K562 (cell line): ENCODE measurements at regions not wholly inside any gene's neighbourhood (a gene's known extent, or its start where the extent isn't known, plus 50 kb on each side); places are given as distances from the start of the nearest gene placed in this dataset.

Experiments
- ATAC-seq: fragments of 200-7000 bp; cut with Tn5 transposase; 3 replicates; pipeline ENCODE4 v1.9.1; 2020; ENCODE audit warnings: moderate library complexity
- BruUV-seq: library from RNA; stranded (reverse); fragments of 400-500 nt; replicated peaks from 2 replicates; lab custom pipeline; 2021; lab: Mats Ljungman, UMichigan
- CTCF ChIA-PET: fragments of 300-600 bp; formaldehyde crosslinking; extraction: SDS; loops from one replicate; lab custom pipeline; 2021; ENCODE audit warnings: low intra/inter-chr PET ratio; lab: Yijun Ruan, JAX
- POLR2A ChIA-PET: fragments of 300-600, 350-650 bp; sonication (Branson Sonifier 250); formaldehyde crosslinking; extraction: SDS; loops from one replicate; lab custom pipeline; 2021; ENCODE audit warnings: antibody characterized with exemption, inconsistent platforms; lab: Yijun Ruan, JAX
- DNase-seq, 4 experiments: peaks; one replicate each; pipeline versions ENCODE4 v3.0.0 to v3.0.0-alpha.2; 2011 to 2018; ENCODE audit warnings: low spot score in 3 of 4, mixed read lengths in 3 of 4; ENCODE audit errors: extremely low read depth in 1 of 4
- FAIRE-seq: peaks from 2 replicates; lab custom pipeline; 2011; peaks lifted over from hg19 to GRCh38; lab: Jason Lieb, UNC
- H2AFZ ChIP-seq: 2 replicates; pipeline ENCODE4 v1.6.0; 2011; ENCODE audit warnings: low read depth, low read length, control low read depth, inconsistent platforms
- H3K27ac ChIP-seq: fragments of 200-600 bp; 3 replicates; pipeline ENCODE4 v1.8.0; 2011; ENCODE audit warnings: low read depth, mild to moderate bottlenecking, control low read depth, inconsistent platforms, low read length, moderate library complexity, mixed read lengths; ENCODE audit errors: extremely low read depth
- H3K27me3 ChIP-seq, 2 experiments: fragments of 300-600 bp in 1 of 2; 2 replicates in 1 of 2; 3 replicates in 1 of 2; pipeline versions ENCODE4 v1.6.0 to v1.8.0; 2011; ENCODE audit warnings: inconsistent platforms in 2 of 2, low read length in 2 of 2, mild to moderate bottlenecking in 1 of 2, mixed read lengths in 1 of 2, moderate library complexity in 1 of 2; ENCODE audit not compliant: control insufficient read depth in 2 of 2, insufficient read depth in 2 of 2
- H3K36me3 ChIP-seq: fragments of 300-600 bp; 3 replicates; pipeline ENCODE4 v1.8.0; 2011; ENCODE audit warnings: mild to moderate bottlenecking, low read length, inconsistent platforms; ENCODE audit not compliant: control insufficient read depth, insufficient read depth
- H3K4me1 ChIP-seq, 2 experiments: fragments of 200-600 bp in 1 of 2; replicated peaks in 1 of 2; 2 replicates in 1 of 2; 3 replicates in 1 of 2; pipeline versions ENCODE4 v1.5.1 to v1.8.0; 2011; ENCODE audit warnings: inconsistent platforms in 2 of 2, low read length in 2 of 2, mild to moderate bottlenecking in 1 of 2, mixed read lengths in 1 of 2, moderate library complexity in 1 of 2; ENCODE audit not compliant: control insufficient read depth in 2 of 2, insufficient read depth in 2 of 2
- H3K4me2 ChIP-seq: 2 replicates; pipeline ENCODE4 v1.6.1; 2011; ENCODE audit warnings: low read length, control low read depth, inconsistent platforms, mixed read lengths; ENCODE audit not compliant: insufficient read depth
- H3K4me3 ChIP-seq: fragments of 200-600 bp; sonication (generic), shearing (Covaris generic); 2 replicates; pipeline ENCODE4 v1.5.1; 2016; ENCODE audit warnings: control low read depth, inconsistent platforms
- H3K79me2 ChIP-seq: fragments of 200-600 bp; 3 replicates; pipeline ENCODE4 v1.8.0; 2011; ENCODE audit warnings: low read length, inconsistent platforms; ENCODE audit not compliant: control insufficient read depth, insufficient read depth
- H3K9ac ChIP-seq, 2 experiments: 2 replicates each; pipeline versions ENCODE4 v1.6.0 to v1.6.1; 2011; ENCODE audit warnings: low read depth in 2 of 2, low read length in 2 of 2, control low read depth in 1 of 2, inconsistent platforms in 1 of 2, mild to moderate bottlenecking in 1 of 2, mixed read lengths in 1 of 2; ENCODE audit not compliant: insufficient read depth in 1 of 2
- H3K9me1 ChIP-seq: one replicate; pipeline ENCODE4 v1.6.0; 2011; ENCODE audit warnings: inconsistent platforms, mild to moderate bottlenecking, low read length, moderate library complexity; ENCODE audit not compliant: control insufficient read depth, insufficient read depth
- H3K9me3 ChIP-seq: replicated peaks from 2 replicates; pipeline ENCODE4 v1.5.1; 2011; ENCODE audit warnings: low read depth, low read length, inconsistent platforms; ENCODE audit not compliant: control insufficient read depth, insufficient read depth
- H4K20me1 ChIP-seq: replicated peaks from 2 replicates; pipeline ENCODE4 v1.6.1; 2011; ENCODE audit warnings: low read length, inconsistent platforms, mixed read lengths; ENCODE audit not compliant: control insufficient read depth, insufficient read depth
- FOXJ2 ChIP-seq: fragments of 200-800 bp; sonication (Bioruptor generic); IDR thresholded peaks from 2 replicates; pipeline ENCODE4 v1.6.1; 2016; ENCODE audit warnings: missing genetic modification characterization, missing compliant biosample characterization
- ILK ChIP-seq: fragments of 450-650 bp; IDR thresholded peaks from 2 replicates; pipeline ENCODE4 v1.6.1; 2016; ENCODE audit warnings: missing genetic modification characterization, low read depth, mild to moderate bottlenecking, missing compliant biosample characterization, moderate library complexity, borderline replicate concordance
- LARP7 ChIP-seq: fragments of 450-650 bp; IDR thresholded peaks from 2 replicates; pipeline ENCODE4 v1.6.1; 2016
- MCM7 ChIP-seq, 2 experiments: fragments of 450-650 bp; IDR thresholded peaks; 2 replicates each; pipeline ENCODE4 v1.6.1; 2016 to 2018
- MEF2A ChIP-seq: IDR thresholded peaks from 2 replicates; pipeline ENCODE4 v1.6.1; 2011; ENCODE audit warnings: low read depth, mild to moderate bottlenecking, low read length, moderate library complexity; ENCODE audit not compliant: control insufficient read depth
- NFIX ChIP-seq: fragments of 250-450 bp; sonication (Bioruptor Pico); IDR thresholded peaks from 2 replicates; pipeline ENCODE4 v1.4.0; 2020; ENCODE audit warnings: low read depth, mild to moderate bottlenecking, moderate library complexity
- PML ChIP-seq: IDR thresholded peaks from 2 replicates; pipeline ENCODE4 v1.6.1; 2012; ENCODE audit warnings: low read length, inconsistent platforms
- SPI1 ChIP-seq: IDR thresholded peaks from 2 replicates; pipeline ENCODE4 v1.6.1; 2011; ENCODE audit warnings: low read depth, low read length, control low read depth, borderline replicate concordance
- USF1 ChIP-seq: sonication (generic); formaldehyde crosslinking; IDR thresholded peaks from 2 replicates; pipeline ENCODE4 v1.9.0; 2022; ENCODE audit warnings: mild to moderate bottlenecking, missing genetic modification reagents
- ZKSCAN3 ChIP-seq: fragments of 250-450 bp; sonication (Bioruptor Pico); IDR thresholded peaks from 2 replicates; pipeline ENCODE4 v1.4.0; 2020
- ZNF146 ChIP-seq: IDR thresholded peaks from one replicate; pipeline ENCODE4 v1.6.1; 2018; ENCODE audit warnings: missing compliant biosample characterization; ENCODE audit not compliant: unreplicated experiment
- ZNF407 ChIP-seq: fragments of 450-650 bp; IDR thresholded peaks from 2 replicates; pipeline ENCODE4 v1.6.1; 2016; ENCODE audit warnings: low read depth
- ZNF444 ChIP-seq: fragments of 250-450 bp; sonication (Bioruptor Pico); IDR thresholded peaks from 2 replicates; pipeline ENCODE4 v1.4.0; 2020; ENCODE audit warnings: mild to moderate bottlenecking, moderate library complexity
- WGBS: fragments of 100-300 bp; shearing (Covaris generic); methylation state at CpG from one replicate; pipeline ENCODE4 v1.1.6; 2016; ENCODE audit warnings: low coverage, mixed read lengths; ENCODE audit not compliant: insufficient coverage; ENCODE audit errors: missing lambda C conversion rate; 5-methylcytosine and 5-hydroxymethylcytosine counted together
- in situ Hi-C: fragments of 300-500 bp; cut with MboI; formaldehyde crosslinking; loops from 4 replicates; pipeline ENCODE4 v1.15.0; 2018; ENCODE audit warnings: inconsistent platforms, mixed read lengths
- intact Hi-C: fragments of 100-400 bp; cut with micrococcal nuclease; formaldehyde crosslinking; loops from 2 replicates; pipeline ENCODE4 v1.14.2; 2022

- TF ChIP-seq SPI1 (no peak), ZNF444 (CRISPR knock-in tag) (no peak), ZNF146 (no peak), MCM7 (IDR thresholded peaks at IDR 0.05) (no peak), ILK (tag) (no peak), MEF2A (no peak), LARP7 (no peak)
Measured at GRCh38 chr11:45093761-45094455, 52.5 kb upstream of the PRDM11 start (continued).

GRCh38 chr11:45094958-45095690 is 51.3 kb upstream of the PRDM11 start:
- no peaks in the 10 kb centered on the region for H3K9me3 ChIP-seq
- no peak overlapping the region for H3K9ac ChIP-seq
- 0% methylated on average over 10 of the region's 10 CpGs for WGBS
- H3K9me1 ChIP-seq = no peaks in the 10 kb centered on the region
- ATAC-seq = no peak
- intact Hi-C loops (no loop called here), in situ Hi-C loops (no loop called here)
- no peak overlapping the region for H3K4me2 ChIP-seq
- H4K20me1 ChIP-seq = peaks cover 20% of the 10 kb centered on the region
- H2AFZ ChIP-seq = no peak overlapping the region
- H3K79me2 ChIP-seq = no peaks in the 10 kb centered on the region
- H3K27me3 ChIP-seq = peaks cover 0 to 21% of the 10 kb centered on the region in 2 experiments; a peak in 2 of 5 replicates
- ChIA-PET CTCF (interaction anchor here (0.6 kb wide), 1 partner anchor 113 kb away, joined by 3 read pairs; no protein-coding TSS in a partner anchor), POLR2A (no interaction called here)
- no peak overlapping the region for H3K27ac ChIP-seq
- no peaks in the 10 kb centered on the region for H3K36me3 ChIP-seq
- DNase-seq = no peak
- no peak overlapping the region for H3K4me3 ChIP-seq
- BruUV-seq = no TSS peak
- no peak for FAIRE-seq
- H3K4me1 ChIP-seq = no peaks in the 10 kb centered on the region; a peak in 2 of 5 replicates
- TF ChIP-seq ZNF407 (no peak), NFIX (CRISPR knock-in tag) (no peak), ZKSCAN3 (CRISPR knock-in tag) (no peak), PML (no peak), FOXJ2 (tag) (no peak), USF1 (CRISPR knock-in tag) (no peak)
